HG02642 (cell line): ENCODE measurements at regions not wholly inside any gene's neighbourhood (a gene's known extent, or its start where the extent isn't known, plus 50 kb on each side); places are given as distances from the start of the nearest gene placed in this dataset.
"Not testable (repeated sequence)": the region's sequence is repeated elsewhere in the genome, so short reads cannot be mapped to it uniquely, and the experiment has no call there.

Experiments
- ATAC-seq: cut with Tn5 transposase; IDR thresholded peaks from one replicate; pipeline ENCODE4 v1.9.1; 2021; ENCODE audit warnings: mild to moderate bottlenecking; ENCODE audit not compliant: unreplicated experiment, poor library complexity

- no peak for ATAC-seq
Measured at GRCh38 chr2:35688309-35688708, 667.3 kb upstream of the CRIM1 start.

- no peak for ATAC-seq
Measured at GRCh38 chr2:35651688-35652323, 703.8 kb upstream of the CRIM1 start.

GRCh38 chr2:35614640-35615039 lies 740.9 kb upstream of the CRIM1 start:
- no peak for ATAC-seq

- ATAC-seq = no peak
Measured at GRCh38 chr2:35606394-35606793, 749.2 kb upstream of the CRIM1 start.

GRCh38 chr2:35598310-35598709 lies 757.3 kb upstream of the CRIM1 start:
- no peak for ATAC-seq

- ATAC-seq = no peak
Measured at GRCh38 chr2:35591886-35592285, 763.7 kb upstream of the CRIM1 start.

GRCh38 chr2:35585972-35586371 lies 769.6 kb upstream of the CRIM1 start:
- ATAC-seq = no peak

GRCh38 chr2:35582637-35583036 lies 772.9 kb upstream of the CRIM1 start:
- no peak for ATAC-seq

- no peak for ATAC-seq
Measured at GRCh38 chr2:35580956-35581355, 774.6 kb upstream of the CRIM1 start.

GRCh38 chr2:35568574-35568973 lies 787.0 kb upstream of the CRIM1 start:
- not testable (repeated sequence) for ATAC-seq

- no peak for ATAC-seq
Measured at GRCh38 chr2:35562488-35562887, 793.1 kb upstream of the CRIM1 start.

- ATAC-seq = no peak
Measured at GRCh38 chr2:35548171-35548570, 807.4 kb upstream of the CRIM1 start.

GRCh38 chr2:35545301-35545700 lies 810.3 kb upstream of the CRIM1 start:
- no peak for ATAC-seq

GRCh38 chr2:35538796-35539195 lies 816.8 kb upstream of the CRIM1 start:
- ATAC-seq = no peak

- ATAC-seq = no peak
Measured at GRCh38 chr2:35530615-35531135, 824.9 kb upstream of the CRIM1 start.

GRCh38 chr2:35526741-35527140 lies 828.8 kb upstream of the CRIM1 start:
- ATAC-seq = no peak

GRCh38 chr2:35522450-35522849 lies 833.1 kb upstream of the CRIM1 start:
- ATAC-seq = no peak

GRCh38 chr2:35510636-35511035 lies 844.9 kb upstream of the CRIM1 start:
- ATAC-seq = no peak

GRCh38 chr2:35508601-35509000 lies 847.0 kb upstream of the CRIM1 start:
- ATAC-seq = no peak

GRCh38 chr2:35504419-35504818 lies 851.2 kb upstream of the CRIM1 start:
- ATAC-seq = no peak

- no peak for ATAC-seq
Measured at GRCh38 chr2:35503738-35504199, 851.8 kb upstream of the CRIM1 start.

GRCh38 chr2:35503311-35503710 lies 852.3 kb upstream of the CRIM1 start:
- no peak for ATAC-seq
